D721Med (cell line): ENCODE measurements at regions not wholly inside any gene's neighbourhood (a gene's known extent, or its start where the extent isn't known, plus 50 kb on each side); places are given as distances from the start of the nearest gene placed in this dataset.

Source experiments
- DNase-seq: peaks from one replicate; pipeline ENCODE4 v3.0.0; 2011; ENCODE audit warnings: low spot score; ENCODE audit not compliant: insufficient read length
- FAIRE-seq: peaks from 2 replicates; lab custom pipeline; 2011; peaks lifted over from hg19 to GRCh38; lab: Jason Lieb, UNC
- CTCF ChIP-seq: IDR thresholded peaks from 2 replicates; pipeline ENCODE4 v1.5.1; 2012; ENCODE audit warnings: mild to moderate bottlenecking, control low read depth; ENCODE audit not compliant: insufficient read depth; ENCODE audit errors: missing control alignments

GRCh38 chr3:107951126-107951525 lies 139.7 kb downstream of the CD47 start:
- DNase-seq (no peak), FAIRE-seq (no peak)
- TF ChIP-seq CTCF = no peak

DNA sequence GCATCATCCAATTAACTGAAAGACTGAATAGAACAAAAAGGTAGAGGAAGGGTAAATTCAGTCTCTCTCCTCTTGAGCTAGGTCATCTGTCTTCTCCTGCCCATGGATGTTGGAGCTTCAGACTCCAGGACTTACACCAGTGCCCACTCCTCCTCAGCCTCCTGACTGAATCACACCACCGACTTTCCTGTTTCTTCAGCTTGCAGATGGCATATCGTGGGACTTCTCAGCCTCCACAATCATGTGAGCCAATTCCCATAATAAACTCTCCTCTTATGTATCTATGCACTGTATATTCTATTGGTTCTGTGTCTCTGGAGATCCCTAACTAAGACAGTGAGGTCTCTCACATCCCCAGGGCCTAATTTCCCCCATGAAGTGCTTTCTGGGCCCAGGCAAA lies 140.4 kb downstream of the CD47 start:
- TF ChIP-seq CTCF = no peak
- FAIRE-seq (no peak), DNase-seq (no peak)

- FAIRE-seq = no peak
- no peak for DNase-seq
These were observed 141.3 kb downstream of the CD47 start for GRCh38 chr3:107949394-107949970.

DNA sequence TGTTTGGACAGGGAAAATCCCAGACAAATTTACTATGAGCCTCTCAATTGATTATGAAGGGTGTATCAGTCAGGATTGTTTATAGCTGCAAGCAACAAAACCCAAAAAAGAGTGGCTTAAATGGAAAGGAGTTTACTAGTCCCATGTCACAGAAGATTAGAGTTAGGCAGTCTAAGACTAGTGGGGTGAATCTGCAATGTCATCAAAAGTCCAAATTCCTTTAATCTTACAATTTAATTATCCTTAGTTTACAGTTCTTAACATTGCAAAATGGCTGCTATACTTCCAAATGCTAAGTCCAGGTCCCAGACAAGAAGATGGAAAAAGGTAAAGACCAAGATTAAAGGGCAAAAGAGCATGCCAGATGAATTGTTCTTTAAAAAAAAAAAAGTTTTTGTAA lies 143.6 kb downstream of the CD47 start:
- TF ChIP-seq CTCF = no peak
- no peak for FAIRE-seq
- DNase-seq = no peak

More at GRCh38 chr3:107949394-107949970, 141.3 kb downstream of the CD47 start:
- TF ChIP-seq CTCF = no peak

GRCh38 chr3:107946700-107947099 lies 144.1 kb downstream of the CD47 start:
- no peak for TF ChIP-seq CTCF
- DNase-seq = no peak
- FAIRE-seq = no peak

DNA sequence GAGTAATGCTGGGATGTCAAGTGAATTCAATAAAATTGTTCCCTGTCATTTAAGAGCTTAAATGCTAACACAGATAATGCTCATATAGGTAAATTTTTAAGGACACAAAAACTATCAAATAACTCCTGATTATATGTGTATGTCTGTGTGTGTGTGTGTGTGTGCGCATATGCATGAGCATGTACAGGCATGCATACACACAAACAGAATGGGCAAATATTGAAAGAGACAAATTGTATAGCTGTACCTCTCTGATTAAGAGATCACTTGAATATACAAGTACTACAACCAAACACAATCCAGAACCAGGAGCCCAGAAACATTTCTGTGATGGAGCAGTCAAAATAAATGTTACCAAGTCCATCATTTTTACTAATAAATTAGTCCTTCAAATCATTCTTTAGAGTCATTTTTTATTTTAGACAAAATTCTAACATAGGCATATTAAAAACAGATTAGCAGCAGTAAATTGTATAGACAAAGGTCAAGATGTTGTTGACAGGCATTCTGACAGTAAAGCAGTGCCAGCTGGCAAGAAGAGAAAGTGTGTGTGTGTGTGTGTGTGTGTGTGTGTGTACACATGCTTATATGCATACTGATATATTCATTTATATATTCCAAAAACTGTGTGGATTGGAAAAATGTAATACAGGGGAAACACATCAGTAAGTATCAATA lies 145.3 kb downstream of the CD47 start:
- FAIRE-seq (no peak), DNase-seq (no peak)
- TF ChIP-seq CTCF = no peak
